Prostate gland (tissue), 2 donors: ENCODE measurements at regions not wholly inside any gene's neighbourhood (a gene's known extent, or its start where the extent isn't known, plus 50 kb on each side); places are given as distances from the start of the nearest gene placed in this dataset.

Experiments
- POLR2A ChIP-seq: fragments of 450-650 bp; IDR thresholded peaks from one replicate; pipeline ENCODE4 v1.6.1; 2016; ENCODE audit warnings: antibody characterized with exemption, mild to moderate bottlenecking
- POLR2AphosphoS5 ChIP-seq: sonication (generic); formaldehyde crosslinking; IDR thresholded peaks from one replicate; pipeline ENCODE4 v1.6.1; 2017; ENCODE audit warnings: antibody characterized with exemption
- TF ChIP-seq, protein P1 (sequence below), 4 experiments: fragments of 200-600 bp in 2 of 4; fragments of 450-650 bp in 2 of 4; sonication (generic) in 2 of 4; IDR thresholded peaks; 1 replicate in 3 of 4; 2 replicates in 1 of 4; pipeline ENCODE4 v1.5.1; 2016 to 2019; ENCODE audit warnings: antibody characterized with exemption in 4 of 4, mild to moderate bottlenecking in 2 of 4, moderate library complexity in 2 of 4

DNA sequence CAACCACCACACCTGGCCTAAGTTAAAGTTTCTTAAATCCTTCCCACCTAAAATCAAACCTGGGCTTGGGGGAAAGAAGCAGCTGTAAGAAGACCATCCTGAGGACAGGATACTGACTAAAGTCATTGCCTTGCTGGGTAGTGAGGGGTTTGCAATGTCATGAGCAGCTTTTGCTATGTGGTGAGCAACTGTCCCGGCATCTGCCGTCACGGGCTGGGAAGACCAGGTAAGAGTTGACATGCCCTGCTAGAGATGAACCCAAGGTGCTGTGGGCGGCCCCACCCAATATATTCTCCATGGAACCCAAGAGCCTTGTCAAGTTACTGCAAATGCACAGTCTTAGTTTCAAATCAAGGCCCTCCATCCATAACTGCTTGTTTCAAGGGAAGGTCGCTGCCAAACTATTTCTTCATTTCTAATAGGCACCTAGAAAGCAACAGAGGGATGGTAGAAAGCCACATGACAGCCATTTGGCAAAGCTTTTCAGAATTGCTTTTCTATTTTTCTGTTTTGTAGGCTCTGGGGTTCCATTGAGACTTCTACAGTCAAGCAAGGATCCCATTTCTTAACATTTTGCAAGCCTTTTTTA is 357.8 kb upstream of the JARID2 start:
- TF ChIP-seq, protein P1, sequence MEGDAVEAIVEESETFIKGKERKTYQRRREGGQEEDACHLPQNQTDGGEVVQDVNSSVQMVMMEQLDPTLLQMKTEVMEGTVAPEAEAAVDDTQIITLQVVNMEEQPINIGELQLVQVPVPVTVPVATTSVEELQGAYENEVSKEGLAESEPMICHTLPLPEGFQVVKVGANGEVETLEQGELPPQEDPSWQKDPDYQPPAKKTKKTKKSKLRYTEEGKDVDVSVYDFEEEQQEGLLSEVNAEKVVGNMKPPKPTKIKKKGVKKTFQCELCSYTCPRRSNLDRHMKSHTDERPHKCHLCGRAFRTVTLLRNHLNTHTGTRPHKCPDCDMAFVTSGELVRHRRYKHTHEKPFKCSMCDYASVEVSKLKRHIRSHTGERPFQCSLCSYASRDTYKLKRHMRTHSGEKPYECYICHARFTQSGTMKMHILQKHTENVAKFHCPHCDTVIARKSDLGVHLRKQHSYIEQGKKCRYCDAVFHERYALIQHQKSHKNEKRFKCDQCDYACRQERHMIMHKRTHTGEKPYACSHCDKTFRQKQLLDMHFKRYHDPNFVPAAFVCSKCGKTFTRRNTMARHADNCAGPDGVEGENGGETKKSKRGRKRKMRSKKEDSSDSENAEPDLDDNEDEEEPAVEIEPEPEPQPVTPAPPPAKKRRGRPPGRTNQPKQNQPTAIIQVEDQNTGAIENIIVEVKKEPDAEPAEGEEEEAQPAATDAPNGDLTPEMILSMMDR (IDR thresholded peaks at IDR 0.05), result no peak
- TF ChIP-seq POLR2A (no peak), POLR2AphosphoS5 (no peak)
